GM23248 (cell line): ENCODE measurements at regions not wholly inside any gene's neighbourhood (a gene's known extent, or its start where the extent isn't known, plus 50 kb on each side); places are given as distances from the start of the nearest gene placed in this dataset.

Experiments
- DNase-seq: peaks from one replicate; pipeline ENCODE4 v3.0.0-alpha.2; 2015
- H2AFZ ChIP-seq: fragments of 200-600 bp; sonication (generic); 2 replicates; pipeline ENCODE4 v1.6.1; 2016; ENCODE audit warnings: antibody characterized with exemption
- H3F3A ChIP-seq: fragments of 200-600 bp; sonication (generic); 2 replicates; pipeline ENCODE4 v1.6.1; 2016; ENCODE audit warnings: mild to moderate bottlenecking, antibody characterized with exemption, mixed run types; ENCODE audit not compliant: insufficient read depth
- H3K27ac ChIP-seq: fragments of 200-600 bp; sonication (generic); 2 replicates; pipeline ENCODE4 v1.5.1; 2016; ENCODE audit warnings: mild to moderate bottlenecking
- H3K27me3 ChIP-seq: fragments of 200-600 bp; sonication (generic); replicated peaks from 2 replicates; pipeline ENCODE4 v1.6.1; 2016; ENCODE audit warnings: mild to moderate bottlenecking; ENCODE audit not compliant: insufficient read depth
- H3K36me3 ChIP-seq: fragments of 200-600 bp; sonication (generic); 2 replicates; pipeline ENCODE4 v1.6.1; 2016; ENCODE audit warnings: low read depth, mild to moderate bottlenecking
- H3K4me1 ChIP-seq: fragments of 200-600 bp; sonication (generic); 2 replicates; pipeline ENCODE4 v1.6.1; 2016; ENCODE audit warnings: mild to moderate bottlenecking; ENCODE audit not compliant: insufficient read depth
- H3K4me2 ChIP-seq: fragments of 200-600 bp; sonication (generic); one replicate; pipeline ENCODE4 v1.6.1; 2016; ENCODE audit warnings: mild to moderate bottlenecking; ENCODE audit not compliant: unreplicated experiment
- H3K4me3 ChIP-seq: fragments of 200-600 bp; sonication (generic); 2 replicates; pipeline ENCODE4 v1.5.1; 2016; ENCODE audit warnings: mild to moderate bottlenecking
- H3K79me2 ChIP-seq: fragments of 200-600 bp; sonication (generic); 2 replicates; pipeline ENCODE4 v1.6.1; 2016; ENCODE audit warnings: mild to moderate bottlenecking; ENCODE audit not compliant: insufficient read depth
- H3K9ac ChIP-seq: fragments of 200-600 bp; sonication (generic); 2 replicates; pipeline ENCODE4 v1.6.1; 2016; ENCODE audit warnings: mild to moderate bottlenecking
- H3K9me2 ChIP-seq: fragments of 200-600 bp; sonication (generic); 2 replicates; pipeline ENCODE4 v1.6.1; 2016; ENCODE audit warnings: mixed run types, mild to moderate bottlenecking, moderate library complexity; ENCODE audit not compliant: insufficient read depth
- H3K9me3 ChIP-seq: fragments of 200-600 bp; sonication (generic); one replicate; pipeline ENCODE4 v1.6.1; 2017; ENCODE audit warnings: low read depth
- H4K20me1 ChIP-seq: fragments of 200-600 bp; sonication (generic); 2 replicates; pipeline ENCODE4 v1.6.0; 2016; ENCODE audit not compliant: insufficient read depth
- EZH2 ChIP-seq: fragments of 200-600 bp; sonication (generic); IDR thresholded peaks from 2 replicates; pipeline ENCODE4 v1.6.1; 2018; ENCODE audit warnings: antibody characterized with exemption, mild to moderate bottlenecking; ENCODE audit not compliant: insufficient read depth, poor library complexity, severe bottlenecking
- EZH2phosphoT487 ChIP-seq: fragments of 200-600 bp; sonication (generic); IDR thresholded peaks from 2 replicates; pipeline ENCODE4 v1.6.1; 2018; ENCODE audit warnings: antibody characterized with exemption, moderate library complexity, mild to moderate bottlenecking, low read depth; ENCODE audit not compliant: insufficient read depth
- WGBS, 2 experiments: methylation state at CpG; one replicate each; pipeline ENCODE4 v1.1.6; 2015 to 2017; ENCODE audit warnings: low lambda C conversion rate in 2 of 2, low coverage in 1 of 2; ENCODE audit errors: missing lambda C conversion rate in 2 of 2; 5-methylcytosine and 5-hydroxymethylcytosine counted together
- in situ Hi-C: fragments of 300-500 bp; cut with MboI; formaldehyde crosslinking; loops from 2 replicates; pipeline ENCODE4 v1.15.0; 2020

GRCh38 chr3:159229116-159229680 is 427.3 kb downstream of the MFSD1 start:
- Histone ChIP-seq H3K4me3 (no peak overlapping the region), H3K9me2 (no peaks in the 10 kb centered on the region), H3K36me3 (no peaks in the 10 kb centered on the region), H2AFZ (no peak overlapping the region), H3K79me2 (no peaks in the 10 kb centered on the region), H3K27ac (no peak overlapping the region), H3K9ac (no peak overlapping the region), H3K4me2 (no peak overlapping the region), H4K20me1 (no peaks in the 10 kb centered on the region), H3K4me1 (peaks cover 5% of the 10 kb centered on the region; the same call in 1 of the 2 replicates), H3K27me3 (0 out of 2 replicates have a peak, but pooled peaks cover 8% of the 10 kb centered on the region), H3K9me3 (no peaks in the 10 kb centered on the region), H3F3A (peaks cover 6% of the 10 kb centered on the region; the same call in 1 of the 2 replicates)
- in situ Hi-C loops, result no loop called here
- 65 to 75% methylated on average over 5 of the region's 5 CpGs for WGBS, 2 experiments
- TF ChIP-seq EZH2, result no peak
- no peak for DNase-seq

- Histone ChIP-seq H3K36me3 (no peaks in the 10 kb centered on the region), H3K27ac (no peak overlapping the region), H4K20me1 (no peaks in the 10 kb centered on the region), H3K27me3 (no peaks in the 10 kb centered on the region), H3K79me2 (no peaks in the 10 kb centered on the region), H2AFZ (no peak overlapping the region), H3K9ac (no peak overlapping the region), H3K4me3 (no peak overlapping the region), H3K9me3 (no peaks in the 10 kb centered on the region), H3K9me2 (no peaks in the 10 kb centered on the region), H3F3A (peaks cover 14% of the 10 kb centered on the region; the same call in 1 of the 2 replicates), H3K4me2 (no peak overlapping the region), H3K4me1 (peaks cover 29% of the 10 kb centered on the region)
- TF ChIP-seq EZH2 (no peak), EZH2phosphoT487 (no peak)
- in situ Hi-C loops, result no loop called here
- 53 to 60% methylated on average over 4 of the region's 4 CpGs for WGBS, 2 experiments
- peak; percentile 23 for DNase-seq
These were observed 431.1 kb downstream of the MFSD1 start for GRCh38 chr3:159232966-159233365.

GRCh38 chr3:159233734-159234133 is 431.9 kb downstream of the MFSD1 start:
- Histone ChIP-seq H2AFZ (no peak overlapping the region), H3K4me3 (no peak overlapping the region), H3K27me3 (no peaks in the 10 kb centered on the region), H3K9me3 (no peaks in the 10 kb centered on the region), H3K9ac (no peak overlapping the region), H4K20me1 (no peaks in the 10 kb centered on the region), H3K36me3 (no peaks in the 10 kb centered on the region), H3K9me2 (no peaks in the 10 kb centered on the region), H3K4me1 (peaks cover 33% of the 10 kb centered on the region), H3K79me2 (no peaks in the 10 kb centered on the region), H3F3A (peaks cover 14% of the 10 kb centered on the region; the same call in 1 of the 2 replicates), H3K4me2 (no peak overlapping the region), H3K27ac (no peak overlapping the region)
- 54 to 62% methylated on average over 2 of the region's 2 CpGs for WGBS, 2 experiments
- in situ Hi-C loops, result no loop called here
- TF ChIP-seq EZH2 (no peak), EZH2phosphoT487 (no peak)
- DNase-seq, result no peak

GRCh38 chr3:159234306-159234705 is 432.5 kb downstream of the MFSD1 start:
- peak; percentile 65 for DNase-seq
- H3K4me2 ChIP-seq, result no peak overlapping the region
- H3K4me3 ChIP-seq, result no peak overlapping the region
- H4K20me1 ChIP-seq, result no peaks in the 10 kb centered on the region
- in situ Hi-C loops, result no loop called here
- H3K79me2 ChIP-seq, result no peaks in the 10 kb centered on the region
- H3K4me1 ChIP-seq, result peaks cover 38% of the 10 kb centered on the region
- H3K27ac ChIP-seq, result no peak overlapping the region
- TF ChIP-seq EZH2phosphoT487, result no peak
- TF ChIP-seq EZH2, result no peak
- no peak overlapping the region for H3K9ac ChIP-seq
- H3F3A ChIP-seq, result peaks cover 14% of the 10 kb centered on the region; the same call in 1 of the 2 replicates
- WGBS, 2 experiments, result 7% methylated on average over 3 of the region's 3 CpGs
- H3K9me2 ChIP-seq, result no peaks in the 10 kb centered on the region
- no peaks in the 10 kb centered on the region for H3K9me3 ChIP-seq
- no peaks in the 10 kb centered on the region for H3K36me3 ChIP-seq
- no peaks in the 10 kb centered on the region for H3K27me3 ChIP-seq
- no peak overlapping the region for H2AFZ ChIP-seq
